Vagina (tissue), 2 donors: ENCODE measurements at regions not wholly inside any gene's neighbourhood (a gene's known extent, or its start where the extent isn't known, plus 50 kb on each side); places are given as distances from the start of the nearest gene placed in this dataset.

Experiments
- CTCF ChIP-seq, 3 experiments: fragments of 450-650 bp in 2 of 3; fragments of 200-600 bp in 1 of 3; sonication (generic) in 1 of 3; IDR thresholded peaks; one replicate each; pipeline ENCODE4 v1.5.1; 2017 to 2019; ENCODE audit warnings: antibody characterized with exemption in 3 of 3, mild to moderate bottlenecking in 2 of 3, moderate library complexity in 2 of 3
- POLR2A ChIP-seq, 2 donors: fragments of 450-650 bp; IDR thresholded peaks; one replicate each; pipeline ENCODE4 v1.6.1; 2017; ENCODE audit warnings: antibody characterized with exemption in 2 of 2, mild to moderate bottlenecking in 2 of 2, moderate library complexity in 2 of 2
- POLR2AphosphoS5 ChIP-seq, 2 donors: sonication (generic); formaldehyde crosslinking; IDR thresholded peaks; one replicate each; pipeline ENCODE4 v1.9.0; 2017; ENCODE audit warnings: antibody characterized with exemption in 2 of 2, mild to moderate bottlenecking in 2 of 2, low read depth in 1 of 2; ENCODE audit not compliant: insufficient read depth in 1 of 2

DNA sequence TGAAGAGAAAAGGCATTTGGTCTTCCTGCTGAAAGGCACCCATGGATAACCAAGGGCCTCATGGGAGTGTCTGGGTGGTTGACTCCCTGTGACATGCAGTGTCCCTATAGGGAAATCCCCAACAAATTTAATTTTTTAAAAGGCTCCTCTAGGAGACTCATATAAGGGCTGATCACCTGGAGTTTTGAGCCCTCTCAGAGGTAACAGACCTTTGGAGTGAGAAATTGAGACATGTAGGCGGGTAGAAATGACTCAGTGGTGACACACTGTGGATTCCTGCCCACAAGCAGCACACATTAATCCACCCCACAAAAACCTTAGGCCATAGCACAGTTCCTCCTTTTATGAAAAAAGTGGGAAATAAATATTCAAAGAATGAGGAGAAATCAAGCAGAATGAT, 557.0 kb upstream of the CNTNAP5 start:
- TF ChIP-seq POLR2AphosphoS5 (IDR thresholded peaks at IDR 0.05; ENCODE audit: insufficient read depth in 1 of 2, low read depth in 1 of 2) (no peak), POLR2A (IDR thresholded peaks at IDR 0.05) (no peak), CTCF (IDR thresholded peaks at IDR 0.05) (no peak)
